ENCODE measurements at regions not wholly inside any gene's neighbourhood (a gene's known extent, or its start where the extent isn't known, plus 50 kb on each side); places are given as distances from the start of the nearest gene placed in this dataset.

DNA sequence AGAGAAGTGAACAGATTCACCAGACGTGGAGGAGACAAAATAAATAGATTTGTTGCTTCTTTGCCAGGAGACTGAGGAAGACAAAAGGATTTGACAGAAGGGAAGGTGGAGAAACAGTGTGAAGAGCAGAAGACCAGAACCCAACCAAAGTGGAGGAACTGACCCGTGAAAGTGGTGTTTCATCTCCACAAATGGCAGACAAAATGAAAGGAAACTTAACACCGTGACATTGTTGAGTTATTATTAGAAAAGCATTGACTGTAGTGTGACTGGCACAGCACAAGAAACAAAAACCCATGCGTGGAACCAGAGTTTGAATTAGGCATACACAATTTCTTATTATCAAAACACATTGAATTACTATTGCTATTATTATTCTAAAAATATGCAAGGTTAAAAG, 518.1 kb downstream of the TMEM121 start (continued):
- TF ChIP-seq, protein P1, sequence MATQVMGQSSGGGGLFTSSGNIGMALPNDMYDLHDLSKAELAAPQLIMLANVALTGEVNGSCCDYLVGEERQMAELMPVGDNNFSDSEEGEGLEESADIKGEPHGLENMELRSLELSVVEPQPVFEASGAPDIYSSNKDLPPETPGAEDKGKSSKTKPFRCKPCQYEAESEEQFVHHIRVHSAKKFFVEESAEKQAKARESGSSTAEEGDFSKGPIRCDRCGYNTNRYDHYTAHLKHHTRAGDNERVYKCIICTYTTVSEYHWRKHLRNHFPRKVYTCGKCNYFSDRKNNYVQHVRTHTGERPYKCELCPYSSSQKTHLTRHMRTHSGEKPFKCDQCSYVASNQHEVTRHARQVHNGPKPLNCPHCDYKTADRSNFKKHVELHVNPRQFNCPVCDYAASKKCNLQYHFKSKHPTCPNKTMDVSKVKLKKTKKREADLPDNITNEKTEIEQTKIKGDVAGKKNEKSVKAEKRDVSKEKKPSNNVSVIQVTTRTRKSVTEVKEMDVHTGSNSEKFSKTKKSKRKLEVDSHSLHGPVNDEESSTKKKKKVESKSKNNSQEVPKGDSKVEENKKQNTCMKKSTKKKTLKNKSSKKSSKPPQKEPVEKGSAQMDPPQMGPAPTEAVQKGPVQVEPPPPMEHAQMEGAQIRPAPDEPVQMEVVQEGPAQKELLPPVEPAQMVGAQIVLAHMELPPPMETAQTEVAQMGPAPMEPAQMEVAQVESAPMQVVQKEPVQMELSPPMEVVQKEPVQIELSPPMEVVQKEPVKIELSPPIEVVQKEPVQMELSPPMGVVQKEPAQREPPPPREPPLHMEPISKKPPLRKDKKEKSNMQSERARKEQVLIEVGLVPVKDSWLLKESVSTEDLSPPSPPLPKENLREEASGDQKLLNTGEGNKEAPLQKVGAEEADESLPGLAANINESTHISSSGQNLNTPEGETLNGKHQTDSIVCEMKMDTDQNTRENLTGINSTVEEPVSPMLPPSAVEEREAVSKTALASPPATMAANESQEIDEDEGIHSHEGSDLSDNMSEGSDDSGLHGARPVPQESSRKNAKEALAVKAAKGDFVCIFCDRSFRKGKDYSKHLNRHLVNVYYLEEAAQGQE (IDR thresholded peaks at IDR 0.05; ENCODE audit: unreplicated experiment) = no peak
- no peak for TF ChIP-seq STAT1 (IDR thresholded peaks at IDR 0.05; ENCODE audit: unreplicated experiment)

DNA sequence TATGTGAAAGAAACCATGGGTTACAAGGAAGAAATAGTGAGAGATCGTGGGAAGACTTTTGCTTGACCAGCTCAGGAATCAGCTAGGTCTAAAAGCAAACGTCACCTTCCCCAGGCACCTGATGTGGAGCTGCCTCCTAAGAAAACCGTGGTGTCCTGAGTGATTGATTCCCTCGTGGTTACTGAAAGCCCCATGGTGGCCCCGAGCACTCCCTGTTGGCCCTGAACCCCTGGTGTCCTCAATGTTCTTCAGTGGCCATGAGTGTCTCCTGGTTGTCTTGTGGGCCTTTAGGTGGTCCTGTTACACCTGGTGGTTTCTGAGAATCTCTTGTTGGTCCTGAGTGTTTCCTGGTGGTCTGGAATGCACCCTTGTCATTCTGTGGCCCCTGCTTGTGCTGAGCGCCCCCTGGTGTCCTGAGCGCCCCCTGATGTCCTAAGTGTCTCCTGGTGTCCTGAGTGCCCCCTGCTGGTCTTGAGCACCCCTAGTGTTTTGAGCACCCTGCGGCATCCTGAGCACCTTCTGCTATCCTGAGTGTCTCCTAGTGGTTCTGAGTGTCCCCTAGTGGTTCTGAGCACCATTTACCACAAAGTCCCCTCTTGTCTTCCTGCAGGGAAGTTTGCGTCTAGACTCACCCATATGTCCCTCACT, 518.7 kb downstream of the TMEM121 start:
- no peaks in the 10 kb centered on the region for H3K4me1 ChIP-seq (ENCODE audit: insufficient read depth)
- H3K79me2 ChIP-seq (replicated peaks; ENCODE audit: insufficient read depth) = no peaks in the 10 kb centered on the region
- DNase-seq (ENCODE audit: low spot score) (peak; percentile 8), ATAC-seq (no peak)
- H3K27me3 Mint-ChIP-seq (ENCODE audit: insufficient read depth, low read depth, poor library complexity) = peaks cover 3% of the 10 kb centered on the region
- no peak for TF ChIP-seq CREB1 (CRISPR knock-in tag; IDR thresholded peaks at IDR 0.05; ENCODE audit: low read depth)
- TF ChIP-seq, protein P2, sequence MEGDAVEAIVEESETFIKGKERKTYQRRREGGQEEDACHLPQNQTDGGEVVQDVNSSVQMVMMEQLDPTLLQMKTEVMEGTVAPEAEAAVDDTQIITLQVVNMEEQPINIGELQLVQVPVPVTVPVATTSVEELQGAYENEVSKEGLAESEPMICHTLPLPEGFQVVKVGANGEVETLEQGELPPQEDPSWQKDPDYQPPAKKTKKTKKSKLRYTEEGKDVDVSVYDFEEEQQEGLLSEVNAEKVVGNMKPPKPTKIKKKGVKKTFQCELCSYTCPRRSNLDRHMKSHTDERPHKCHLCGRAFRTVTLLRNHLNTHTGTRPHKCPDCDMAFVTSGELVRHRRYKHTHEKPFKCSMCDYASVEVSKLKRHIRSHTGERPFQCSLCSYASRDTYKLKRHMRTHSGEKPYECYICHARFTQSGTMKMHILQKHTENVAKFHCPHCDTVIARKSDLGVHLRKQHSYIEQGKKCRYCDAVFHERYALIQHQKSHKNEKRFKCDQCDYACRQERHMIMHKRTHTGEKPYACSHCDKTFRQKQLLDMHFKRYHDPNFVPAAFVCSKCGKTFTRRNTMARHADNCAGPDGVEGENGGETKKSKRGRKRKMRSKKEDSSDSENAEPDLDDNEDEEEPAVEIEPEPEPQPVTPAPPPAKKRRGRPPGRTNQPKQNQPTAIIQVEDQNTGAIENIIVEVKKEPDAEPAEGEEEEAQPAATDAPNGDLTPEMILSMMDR (conservative IDR thresholded peaks at IDR 0.05; ENCODE audit: low read depth in 2 of 2) = peak; percentile 33 to 37
- H3K4me3 Mint-ChIP-seq = no peak overlapping the region
- peaks cover 87% of the 10 kb centered on the region for H3K9me3 Mint-ChIP-seq
- no peak overlapping the region for H3K4me2 ChIP-seq
- no peaks in the 10 kb centered on the region for H4K20me1 ChIP-seq (replicated peaks; ENCODE audit: insufficient read depth)
- no peak overlapping the region for H3K27ac Mint-ChIP-seq
- no peaks in the 10 kb centered on the region for H3K27me3 ChIP-seq (ENCODE audit: insufficient read depth)
- peaks cover 38% of the 10 kb centered on the region for H3K36me3 Mint-ChIP-seq (ENCODE audit: low read depth)
- H3K4me3 ChIP-seq = no peak overlapping the region
- peaks cover 13% of the 10 kb centered on the region for H3K36me3 ChIP-seq (ENCODE audit: insufficient read depth)
- no peaks in the 10 kb centered on the region for H3K4me1 Mint-ChIP-seq
- H3K9me2 ChIP-seq (ENCODE audit: insufficient read depth) = no peaks in the 10 kb centered on the region
- H3K27ac ChIP-seq (ENCODE audit: low read depth) = no peak overlapping the region
- no peak overlapping the region for H2AFZ ChIP-seq
- no peaks in the 10 kb centered on the region for H3F3A ChIP-seq (replicated peaks; ENCODE audit: low read depth)

DNA sequence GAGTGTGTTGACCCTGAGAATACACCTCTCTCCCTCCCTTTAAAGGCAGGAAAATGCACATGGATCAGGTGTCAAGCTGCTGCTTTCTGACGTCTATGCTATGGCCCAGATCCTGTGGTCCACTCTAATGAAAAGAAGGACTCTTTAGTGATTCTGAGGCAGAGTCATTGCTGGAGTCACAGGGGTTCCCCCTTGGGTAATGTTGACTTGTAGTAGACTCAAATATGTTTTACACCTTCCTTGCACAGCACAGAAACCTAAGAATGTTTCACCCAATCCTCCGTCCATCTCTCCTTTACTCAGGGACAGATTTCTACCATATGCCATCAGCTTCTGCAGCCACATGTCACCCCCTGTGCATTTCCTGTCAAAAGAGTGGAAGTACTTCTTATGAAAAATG, 525.4 kb downstream of the TMEM121 start:
- Histone ChIP-seq H3K4me3 (no peak overlapping the region), H2AFZ (no peak overlapping the region), H3K4me2 (no peak overlapping the region), H3K27ac (ENCODE audit: low read depth) (no peak overlapping the region), H3K9me2 (ENCODE audit: insufficient read depth) (no peaks in the 10 kb centered on the region), H3K4me1 (ENCODE audit: insufficient read depth) (no peaks in the 10 kb centered on the region), H3K36me3 (ENCODE audit: insufficient read depth) (peaks cover 6% of the 10 kb centered on the region; the same call in 1 of the 2 replicates), H3K27me3 (ENCODE audit: insufficient read depth) (no peaks in the 10 kb centered on the region), H4K20me1 (replicated peaks; ENCODE audit: insufficient read depth) (no peaks in the 10 kb centered on the region), H3K79me2 (replicated peaks; ENCODE audit: insufficient read depth) (no peaks in the 10 kb centered on the region), H3F3A (replicated peaks; ENCODE audit: low read depth) (no peaks in the 10 kb centered on the region)
- Mint-ChIP-seq H3K27ac (no peak overlapping the region), H3K9me3 (peaks cover 99% of the 10 kb centered on the region), H3K36me3 (ENCODE audit: low read depth) (peaks cover 36% of the 10 kb centered on the region), H3K27me3 (ENCODE audit: insufficient read depth, low read depth, poor library complexity) (peaks cover 3% of the 10 kb centered on the region), H3K4me1 (no peaks in the 10 kb centered on the region), H3K4me3 (no peak overlapping the region)
- ATAC-seq (no peak), DNase-seq (ENCODE audit: low spot score) (no peak)
- TF ChIP-seq NANOG (IDR thresholded peaks at IDR 0.05; ENCODE audit: borderline replicate concordance) (no peak), CREB1 (CRISPR knock-in tag; IDR thresholded peaks at IDR 0.05; ENCODE audit: low read depth) (no peak), ZNF114 (CRISPR knock-in tag; IDR thresholded peaks at IDR 0.05) (no peak), POLR2AphosphoS5 (IDR thresholded peaks at IDR 0.05; ENCODE audit: low read depth) (no peak), ZNF331 (CRISPR knock-in tag; IDR thresholded peaks at IDR 0.05; ENCODE audit: low read depth) (no peak)
- TF ChIP-seq, protein P2 (conservative IDR thresholded peaks at IDR 0.05; ENCODE audit: low read depth in 2 of 2) = no peak
